Right atrium auricular region (tissue), 2 donors: ENCODE measurements at regions not wholly inside any gene's neighbourhood (a gene's known extent, or its start where the extent isn't known, plus 50 kb on each side); places are given as distances from the start of the nearest gene placed in this dataset.
"Not testable (repeated sequence)": the region's sequence is repeated elsewhere in the genome, so short reads cannot be mapped to it uniquely, and the experiment has no call there.

Experiments used
- DNase-seq: peaks from one replicate; pipeline ENCODE4 v3.0.0-alpha.2; 2019; ENCODE audit warnings: low spot score
- H3K27ac ChIP-seq, 2 donors: fragments of 200-600 bp; sonication (generic); 1 replicate in 1 of 2; 2 replicates in 1 of 2; pipeline ENCODE4 v1.5.1; 2016 to 2019
- H3K27me3 ChIP-seq, 2 donors: fragments of 200-600 bp; sonication (generic); one replicate each; pipeline versions ENCODE4 v1.5.1 to v1.6.0; 2017 to 2019
- H3K36me3 ChIP-seq: fragments of 200-600 bp; sonication (generic); one replicate; pipeline ENCODE4 v1.5.1; 2016
- H3K4me1 ChIP-seq, 2 donors: fragments of 200-600 bp; sonication (generic); one replicate each; pipeline versions ENCODE4 v1.5.1 to v1.6.0; 2017 to 2019
- H3K4me3 ChIP-seq, 2 donors: fragments of 200-600 bp; sonication (generic); 1 replicate in 1 of 2; 2 replicates in 1 of 2; pipeline ENCODE4 v1.5.1; 2017 to 2019; ENCODE audit warnings: mild to moderate bottlenecking in 1 of 2, moderate library complexity in 1 of 2
- H3K9me3 ChIP-seq, 2 donors: fragments of 200-600 bp; sonication (generic); one replicate each; pipeline ENCODE4 v1.5.1; 2019
- TF ChIP-seq, protein P1 (sequence below), 2 donors: fragments of 200-600 bp; sonication (generic); IDR thresholded peaks; one replicate each; pipeline ENCODE4 v1.5.1; 2019; ENCODE audit warnings: antibody characterized with exemption in 2 of 2

DNA sequence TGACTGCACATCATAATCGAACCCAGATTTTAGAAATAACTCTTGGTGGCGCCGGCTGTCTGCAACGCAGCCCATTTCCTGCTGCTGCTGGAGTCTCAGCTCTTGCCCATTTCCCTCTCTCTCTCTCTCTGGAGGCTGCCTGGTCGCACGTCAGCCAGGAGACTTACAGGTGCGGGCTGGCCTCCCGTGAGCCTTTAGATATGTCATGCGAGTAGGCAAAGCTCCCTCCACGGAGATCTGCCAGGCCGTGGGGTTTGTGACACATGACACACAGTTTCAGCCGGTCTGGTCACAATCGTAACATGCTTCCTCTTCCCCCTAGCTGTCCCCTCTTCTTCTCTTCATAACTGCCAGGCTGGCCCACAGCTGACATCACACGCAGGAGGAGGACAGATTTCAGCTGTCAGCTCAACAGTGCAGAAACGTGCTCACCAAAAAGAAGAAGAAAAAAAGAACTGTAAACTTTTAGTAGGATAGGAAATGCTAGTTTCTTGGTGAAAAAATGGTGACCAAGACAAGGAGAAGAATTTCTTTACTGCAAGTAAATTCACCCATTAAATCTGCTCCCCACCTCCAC, 489.3 kb downstream of the ZNF516 start:
- no peaks in the 10 kb centered on the region for H3K27me3 ChIP-seq
- H3K4me1 ChIP-seq, result no peaks in the 10 kb centered on the region
- no peak overlapping the region for H3K4me3 ChIP-seq
- no peaks in the 10 kb centered on the region for H3K36me3 ChIP-seq
- TF ChIP-seq, protein P1, sequence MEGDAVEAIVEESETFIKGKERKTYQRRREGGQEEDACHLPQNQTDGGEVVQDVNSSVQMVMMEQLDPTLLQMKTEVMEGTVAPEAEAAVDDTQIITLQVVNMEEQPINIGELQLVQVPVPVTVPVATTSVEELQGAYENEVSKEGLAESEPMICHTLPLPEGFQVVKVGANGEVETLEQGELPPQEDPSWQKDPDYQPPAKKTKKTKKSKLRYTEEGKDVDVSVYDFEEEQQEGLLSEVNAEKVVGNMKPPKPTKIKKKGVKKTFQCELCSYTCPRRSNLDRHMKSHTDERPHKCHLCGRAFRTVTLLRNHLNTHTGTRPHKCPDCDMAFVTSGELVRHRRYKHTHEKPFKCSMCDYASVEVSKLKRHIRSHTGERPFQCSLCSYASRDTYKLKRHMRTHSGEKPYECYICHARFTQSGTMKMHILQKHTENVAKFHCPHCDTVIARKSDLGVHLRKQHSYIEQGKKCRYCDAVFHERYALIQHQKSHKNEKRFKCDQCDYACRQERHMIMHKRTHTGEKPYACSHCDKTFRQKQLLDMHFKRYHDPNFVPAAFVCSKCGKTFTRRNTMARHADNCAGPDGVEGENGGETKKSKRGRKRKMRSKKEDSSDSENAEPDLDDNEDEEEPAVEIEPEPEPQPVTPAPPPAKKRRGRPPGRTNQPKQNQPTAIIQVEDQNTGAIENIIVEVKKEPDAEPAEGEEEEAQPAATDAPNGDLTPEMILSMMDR (IDR thresholded peaks at IDR 0.05), result no peak
- H3K27ac ChIP-seq, result no peak overlapping the region
- H3K9me3 ChIP-seq, result no peaks in the 10 kb centered on the region
- DNase-seq, result no peak

DNA sequence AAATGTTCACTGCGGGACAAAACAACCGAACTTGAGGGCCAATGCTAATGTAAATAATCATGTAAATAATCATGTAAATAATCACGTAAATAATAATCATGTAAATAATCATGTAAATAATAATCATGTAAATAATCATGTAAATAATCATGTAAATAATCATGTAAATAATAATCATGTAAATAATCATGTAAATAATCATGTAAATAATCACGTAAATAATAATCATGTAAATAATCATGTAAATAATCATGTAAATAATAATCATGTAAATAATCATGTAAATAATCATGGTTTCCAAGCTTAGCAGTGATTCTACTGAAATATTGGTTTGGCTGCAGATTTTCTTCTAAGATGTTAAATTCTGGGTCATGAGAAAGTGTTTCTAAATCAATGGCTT, 507.1 kb downstream of the ZNF516 start:
- H3K27ac ChIP-seq, H3K4me3 ChIP-seq, H3K9me3 ChIP-seq, H3K36me3 ChIP-seq, H3K27me3 ChIP-seq, H3K4me1 ChIP-seq, DNase-seq: not testable (repeated sequence)

GRCh38 chr18:75984853-75985252, 510.2 kb downstream of the ZNF516 start:
- TF ChIP-seq, protein P1 (IDR thresholded peaks at IDR 0.05), result no peak
- Histone ChIP-seq H3K27ac (no peak overlapping the region), H3K4me1 (no peaks in the 10 kb centered on the region), H3K9me3 (no peaks in the 10 kb centered on the region), H3K36me3 (no peaks in the 10 kb centered on the region), H3K4me3 (no peak overlapping the region), H3K27me3 (no peaks in the 10 kb centered on the region)
- DNase-seq, result no peak

DNA sequence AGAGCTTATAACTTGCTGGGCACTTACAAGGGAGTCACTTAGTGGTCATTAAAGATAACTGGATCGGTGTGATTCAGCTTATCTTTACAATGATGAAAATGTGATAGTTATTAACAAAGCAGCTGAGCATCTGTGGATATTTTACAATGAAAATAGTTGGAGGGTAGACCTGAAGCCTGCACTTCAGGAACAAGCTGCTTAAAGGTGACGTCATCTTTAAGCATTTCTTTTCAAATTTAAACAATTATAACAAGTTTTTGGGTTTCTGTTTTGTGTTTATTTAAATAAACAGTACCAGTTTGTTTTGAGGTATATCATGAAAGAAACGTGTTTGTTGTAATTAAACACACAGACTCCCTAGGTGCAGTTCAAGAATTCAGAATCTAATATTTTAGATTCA, 513.9 kb downstream of the ZNF516 start:
- no peaks in the 10 kb centered on the region for H3K36me3 ChIP-seq
- H3K9me3 ChIP-seq, result no peaks in the 10 kb centered on the region
- TF ChIP-seq, protein P1 (IDR thresholded peaks at IDR 0.05), result no peak
- no peak overlapping the region for H3K27ac ChIP-seq
- no peaks in the 10 kb centered on the region for H3K4me1 ChIP-seq
- no peak overlapping the region for H3K4me3 ChIP-seq
- no peak for DNase-seq
- no peaks in the 10 kb centered on the region for H3K27me3 ChIP-seq

- H3K27me3 ChIP-seq, result no peaks in the 10 kb centered on the region
- no peak overlapping the region for H3K27ac ChIP-seq
- TF ChIP-seq, protein P1 (IDR thresholded peaks at IDR 0.05), result no peak
- no peak overlapping the region for H3K4me3 ChIP-seq
- no peak for DNase-seq
- H3K9me3 ChIP-seq, result no peaks in the 10 kb centered on the region
- no peaks in the 10 kb centered on the region for H3K36me3 ChIP-seq
- H3K4me1 ChIP-seq, result no peaks in the 10 kb centered on the region
Observed at GRCh38 chr18:75977081-75977480, 518.0 kb downstream of the ZNF516 start.

- H3K27ac ChIP-seq, result no peak overlapping the region
- H3K4me1 ChIP-seq, result no peaks in the 10 kb centered on the region
- no peaks in the 10 kb centered on the region for H3K36me3 ChIP-seq
- no peak for DNase-seq
- no peak overlapping the region for H3K4me3 ChIP-seq
- H3K27me3 ChIP-seq, result no peaks in the 10 kb centered on the region
- TF ChIP-seq, protein P1 (IDR thresholded peaks at IDR 0.05), result no peak
- H3K9me3 ChIP-seq, result no peaks in the 10 kb centered on the region
Observed at GRCh38 chr18:75970212-75970611, 524.8 kb downstream of the ZNF516 start.
